WTC11 (cell line): ENCODE measurements at regions not wholly inside any gene's neighbourhood (a gene's known extent, or its start where the extent isn't known, plus 50 kb on each side); places are given as distances from the start of the nearest gene placed in this dataset.
"Not testable (repeated sequence)": the region's sequence is repeated elsewhere in the genome, so short reads cannot be mapped to it uniquely, and the experiment has no call there.

ENCODE experiments used
- ARID4B ChIP-seq: sonication (generic); formaldehyde crosslinking; IDR thresholded peaks from 2 replicates; pipeline ENCODE4 v1.8.0; 2023; ENCODE audit warnings: missing genetic modification reagents, mild to moderate bottlenecking, borderline replicate concordance
- ATF6 ChIP-seq: sonication (generic); formaldehyde crosslinking; IDR thresholded peaks from 2 replicates; pipeline ENCODE4 v1.8.1; 2023; ENCODE audit warnings: mild to moderate bottlenecking, missing genetic modification reagents
- CTCF ChIP-seq: fragments of 200-600 bp; IDR thresholded peaks from 2 replicates; pipeline ENCODE4 v1.8.0; 2022; ENCODE audit warnings: antibody characterized with exemption

- TF ChIP-seq CTCF; ATF6; ARID4B (CRISPR knock-in tag): not testable (repeated sequence)
Observed at GRCh38 chr9:40915660-40916398, 212.7 kb downstream of the FOXD4L6 start.
